Activated gamma-delta T cell treated with Interleukin-2 at 50 U/mL for 16 hours (primary cell): ENCODE measurements at regions not wholly inside any gene's neighbourhood (a gene's known extent, or its start where the extent isn't known, plus 50 kb on each side); places are given as distances from the start of the nearest gene placed in this dataset.

Source experiments
- DNase-seq: peaks from one replicate; pipeline ENCODE4 v3.0.0-alpha.2; 2020

DNA sequence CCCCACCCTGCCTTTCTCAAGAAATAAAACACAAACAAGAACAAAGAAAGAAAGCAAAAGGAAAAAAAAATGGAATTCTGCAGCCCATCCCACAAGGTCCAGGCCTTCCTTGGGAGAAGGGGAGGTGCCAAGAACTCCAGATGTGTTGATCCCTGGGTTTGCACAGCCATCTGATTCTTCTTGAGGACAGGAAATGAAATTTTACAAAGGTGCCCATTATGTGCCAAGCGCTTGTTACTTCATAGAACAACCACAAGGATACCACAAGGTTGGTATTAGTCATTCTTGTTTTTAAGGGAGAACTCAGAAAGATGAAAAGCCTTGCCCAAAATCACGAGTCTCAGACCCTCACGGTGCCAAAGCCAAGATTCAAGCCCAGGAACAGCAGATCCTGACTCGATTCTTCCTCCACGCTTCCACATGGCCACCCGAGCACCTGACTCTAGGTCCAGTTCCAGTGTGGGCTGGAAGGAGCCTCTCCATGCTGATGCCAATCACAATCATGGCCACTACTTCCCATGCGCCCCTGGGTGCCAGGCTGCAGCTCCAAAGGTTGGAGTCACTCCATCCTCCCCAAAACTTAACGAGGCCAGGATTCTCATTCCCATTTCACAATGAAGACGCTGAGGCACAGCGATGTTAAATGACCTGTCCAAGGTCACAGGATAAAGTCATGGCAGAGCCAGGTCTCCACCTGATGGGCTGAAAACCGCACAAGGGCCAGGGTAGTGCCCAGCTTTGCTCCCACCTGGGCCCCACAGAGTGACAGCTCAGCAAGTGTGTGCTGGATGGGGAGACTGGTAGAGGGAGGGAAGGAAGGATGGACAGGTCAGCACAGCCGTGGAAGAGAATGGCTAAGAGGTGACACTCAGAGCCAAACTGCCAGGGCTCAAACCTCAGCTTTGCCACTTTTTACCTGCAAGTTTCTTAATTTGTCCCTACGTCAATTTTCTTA lies 66.7 kb upstream of the TOP1 start:
- DNase-seq: no peak

DNA sequence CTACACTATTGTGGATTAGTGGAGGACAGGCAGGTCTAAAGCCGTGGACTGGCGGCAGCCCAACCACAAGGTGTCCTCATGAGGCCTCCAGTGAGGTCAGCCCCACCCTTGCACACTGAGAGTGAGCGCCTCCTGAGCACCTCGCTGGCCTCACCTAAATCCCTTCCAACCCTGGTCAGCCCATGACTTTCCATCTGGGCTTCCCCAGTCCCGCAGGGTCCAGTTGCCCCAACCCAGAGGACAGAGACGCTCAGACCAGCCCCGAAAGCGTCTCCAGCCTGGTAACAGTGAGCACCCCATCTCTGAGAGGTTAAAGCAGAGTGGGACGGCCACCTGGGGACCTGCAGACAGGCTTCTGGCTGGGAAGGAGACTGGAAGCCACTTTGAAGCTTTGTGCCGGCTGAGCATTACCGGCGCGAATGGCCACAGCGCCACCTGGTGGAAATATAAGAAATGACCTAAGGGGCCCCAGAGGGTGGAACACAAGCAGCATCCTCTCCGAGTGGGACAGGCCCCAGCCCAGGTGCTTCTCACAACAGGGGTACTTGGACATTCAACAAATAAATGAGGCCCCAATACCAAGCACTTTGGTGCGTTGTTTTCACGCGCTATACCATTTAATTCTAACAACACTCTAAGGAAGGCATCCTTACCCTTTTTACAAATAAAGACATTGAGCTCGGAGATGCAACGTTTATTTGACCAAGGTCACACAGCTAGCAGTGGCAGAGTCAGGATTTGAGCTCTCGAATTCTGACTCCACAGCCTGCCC lies 65.7 kb upstream of the TOP1 start:
- peak; percentile 73 for DNase-seq

DNA sequence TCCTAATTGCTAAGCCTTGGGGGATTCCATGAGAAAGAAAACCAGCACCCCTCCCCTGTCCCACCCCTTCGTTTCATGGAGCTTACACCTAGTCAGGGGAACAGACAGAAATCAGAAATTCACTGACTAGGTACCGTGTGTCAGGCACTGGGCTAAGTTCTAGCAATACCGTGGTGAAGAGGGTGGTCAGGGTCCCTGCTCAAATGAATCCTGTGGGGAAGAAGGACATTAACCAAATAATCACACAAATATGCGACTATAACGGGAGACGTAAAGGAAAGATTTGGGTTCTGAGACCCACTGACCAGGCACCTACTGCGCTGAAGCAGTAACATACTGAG lies 65.1 kb upstream of the TOP1 start:
- DNase-seq: no peak

DNA sequence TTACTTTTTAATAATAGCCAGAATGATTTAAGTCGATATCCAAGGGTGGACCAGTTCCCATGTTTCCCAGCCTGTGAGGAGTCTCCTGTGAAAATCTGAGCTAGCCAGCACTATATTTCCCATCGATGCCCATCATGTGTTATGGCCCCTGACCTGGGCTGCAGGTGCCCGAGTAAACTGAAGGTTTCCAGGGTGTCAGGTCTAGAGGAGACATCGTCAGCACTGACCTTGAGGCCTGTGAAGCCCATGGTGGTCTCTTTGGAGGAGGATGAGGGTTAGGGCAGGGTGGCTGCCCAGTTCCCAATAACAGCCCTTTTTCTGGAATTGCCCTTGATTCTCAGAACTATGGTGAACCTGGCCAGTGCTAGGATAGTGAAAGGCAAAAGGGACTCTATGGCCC lies 63.0 kb upstream of the TOP1 start:
- no peak for DNase-seq

DNA sequence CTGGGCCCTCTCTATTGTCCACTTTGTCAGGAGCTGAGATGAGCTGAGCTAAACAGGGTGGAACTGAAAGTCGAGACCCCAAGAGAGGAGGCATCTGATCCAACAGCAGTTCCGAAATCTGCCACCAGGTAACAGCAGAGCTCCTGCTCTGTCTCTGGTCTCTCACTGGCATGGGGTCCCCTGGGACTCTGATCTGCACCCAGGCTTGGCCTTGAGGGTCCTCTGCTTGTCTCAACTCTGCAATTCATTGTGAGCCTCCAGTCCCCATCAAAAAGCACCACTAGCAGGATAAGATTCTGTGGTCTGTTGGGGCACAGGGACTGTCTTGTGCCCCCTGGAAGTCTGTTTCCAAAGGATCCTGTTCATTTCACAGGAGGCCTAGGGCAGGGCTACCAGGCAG lies 62.5 kb upstream of the TOP1 start:
- DNase-seq: no peak

DNA sequence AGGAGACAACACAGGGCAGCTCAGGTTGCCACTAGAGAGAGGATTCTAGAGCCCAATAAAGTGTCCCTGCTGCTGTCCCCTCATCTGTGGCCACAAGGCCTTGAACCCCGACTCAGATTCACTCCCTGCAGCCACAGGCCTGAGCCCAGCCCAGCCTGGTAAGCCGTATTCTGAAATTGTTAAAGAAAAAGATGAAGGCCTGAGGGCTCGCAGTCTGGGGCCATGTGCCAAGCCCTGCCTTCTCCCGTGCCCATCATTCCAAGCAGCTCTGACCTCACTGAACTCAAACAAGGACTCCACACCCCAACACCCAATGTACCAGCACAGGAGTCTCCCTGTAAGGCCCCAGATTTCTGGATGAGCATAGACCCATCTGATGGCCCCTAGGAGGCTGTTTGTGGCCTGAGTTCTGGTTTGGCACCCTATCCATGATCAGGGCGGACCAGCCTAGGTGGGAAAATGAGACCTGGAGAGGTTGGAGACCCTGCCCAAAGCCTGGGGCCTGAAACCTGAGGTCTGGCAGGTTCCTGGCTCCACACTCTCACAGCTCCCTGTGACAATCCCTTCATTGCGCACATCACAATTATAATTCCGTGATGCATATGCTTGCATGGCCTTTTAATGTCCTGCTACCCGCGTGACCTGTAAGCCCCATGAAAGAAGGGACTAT lies 62.0 kb upstream of the TOP1 start:
- no peak for DNase-seq

DNA sequence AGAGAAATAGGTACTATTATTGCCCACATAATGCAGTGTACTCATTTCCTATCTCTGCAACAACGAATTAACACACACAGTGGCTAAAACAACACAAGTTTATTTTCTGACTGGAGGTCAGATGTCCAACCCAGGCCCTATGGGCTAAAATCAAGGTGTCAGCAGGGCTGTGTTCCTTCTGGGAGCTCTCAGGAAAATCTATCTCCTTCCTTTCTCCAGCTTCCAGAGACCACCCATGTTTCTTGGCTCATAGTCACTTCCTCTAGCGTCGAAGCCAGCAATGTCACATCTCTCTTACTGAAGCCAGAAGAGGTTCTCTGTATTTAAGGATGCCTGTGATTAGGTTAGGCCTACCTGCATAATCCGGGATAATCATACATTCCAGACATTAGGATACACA lies 60.9 kb upstream of the TOP1 start:
- no peak for DNase-seq

DNA sequence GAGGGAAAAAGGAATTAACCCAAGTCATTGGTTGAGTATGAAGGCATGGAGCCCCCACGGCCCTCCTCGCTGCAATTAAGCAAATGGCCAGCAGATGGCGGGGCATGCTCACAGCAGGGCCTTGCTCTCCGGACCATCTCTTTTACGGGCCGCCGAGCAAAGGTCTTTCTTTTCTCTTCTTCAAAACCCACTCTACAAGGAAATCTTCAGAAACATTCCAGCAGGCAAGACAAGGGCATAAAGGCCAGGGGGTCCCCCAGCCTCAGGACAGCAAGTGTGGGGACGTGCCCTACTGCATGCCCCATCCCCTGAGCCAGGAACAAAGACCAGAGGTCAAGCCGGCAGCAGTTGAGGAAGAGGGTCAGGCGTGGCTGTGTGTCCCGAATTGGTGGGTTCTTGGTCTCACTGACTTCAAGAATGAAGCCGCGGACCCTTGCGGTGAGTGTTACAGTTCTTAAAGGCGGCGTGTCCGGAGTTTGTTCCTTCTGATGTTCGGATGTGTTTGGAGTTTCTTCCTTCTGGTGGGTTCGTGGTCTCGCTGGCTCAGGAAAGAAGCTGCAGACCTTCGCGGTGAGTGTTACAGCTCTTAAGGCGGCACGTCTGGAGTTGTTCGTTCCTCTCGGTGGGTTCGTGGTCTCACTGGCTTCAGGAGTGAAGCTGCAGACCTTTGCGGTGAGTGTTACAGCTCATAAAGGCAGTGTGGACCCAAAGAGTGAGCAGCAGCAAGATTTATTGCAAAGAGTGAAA lies 59.6 kb upstream of the TOP1 start:
- DNase-seq: peak; percentile 90

DNA sequence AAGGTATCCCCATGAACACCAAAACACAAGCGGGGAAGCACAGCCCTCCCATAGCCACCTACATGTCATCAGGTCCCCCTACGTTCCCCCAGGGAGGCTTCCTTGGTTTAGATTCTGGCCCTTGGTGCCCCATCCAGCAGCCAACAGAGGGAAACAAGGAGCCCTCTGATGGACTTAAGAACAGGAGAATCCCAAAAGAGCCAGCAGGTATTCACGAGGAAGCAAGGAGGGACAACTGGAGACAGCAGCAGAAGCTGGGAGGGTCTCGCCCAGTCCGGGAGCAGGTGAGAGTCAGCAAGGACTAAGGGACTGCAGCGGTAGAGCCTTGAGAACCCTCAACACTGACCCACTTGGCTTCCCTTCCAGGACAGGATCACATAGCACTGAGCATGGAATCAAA lies 58.4 kb upstream of the TOP1 start:
- DNase-seq: no peak

DNA sequence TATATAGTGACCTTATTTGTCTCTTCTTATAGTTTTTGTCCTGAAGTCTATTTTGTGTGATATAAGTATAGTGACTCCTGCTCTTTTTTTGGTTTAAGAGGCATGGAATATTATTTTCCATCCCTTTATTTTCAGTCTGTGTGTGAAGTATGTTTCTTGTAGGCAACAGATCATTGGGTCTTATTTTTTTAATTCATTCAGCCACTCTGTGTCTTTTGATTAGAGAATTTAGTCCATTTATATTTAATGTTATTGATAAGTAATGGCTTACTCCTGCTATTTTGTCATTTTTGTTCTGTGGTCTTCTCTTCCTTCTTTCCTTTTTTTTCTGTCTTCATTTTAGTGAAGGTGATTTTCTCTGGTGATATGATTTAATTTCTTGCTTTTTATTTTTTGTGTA lies 51.4 kb upstream of the TOP1 start:
- no peak for DNase-seq

DNA sequence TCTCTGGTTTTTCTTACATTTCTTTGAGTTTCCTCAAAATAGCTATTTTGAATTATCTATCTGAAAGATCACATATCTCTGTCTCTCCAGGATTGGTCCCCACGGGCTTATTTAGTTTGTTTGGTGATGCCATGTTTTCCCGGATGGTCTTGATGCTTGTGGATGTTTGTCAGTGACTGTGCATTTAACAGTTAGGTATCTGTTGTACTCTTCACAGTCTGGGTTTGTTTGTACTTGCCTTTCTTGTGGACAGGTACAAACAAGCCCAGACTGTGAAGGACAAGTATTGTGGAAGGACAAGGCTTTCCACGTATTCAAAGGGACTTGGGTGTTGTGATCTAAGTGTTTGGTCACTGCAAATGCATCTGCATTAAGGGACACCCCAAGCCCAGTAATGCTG lies 49.9 kb upstream of the TOP1 start:
- DNase-seq: no peak
